ENCODE measurements at regions not wholly inside any gene's neighbourhood (a gene's known extent, or its start where the extent isn't known, plus 50 kb on each side); places are given as distances from the start of the nearest gene placed in this dataset.

DNA sequence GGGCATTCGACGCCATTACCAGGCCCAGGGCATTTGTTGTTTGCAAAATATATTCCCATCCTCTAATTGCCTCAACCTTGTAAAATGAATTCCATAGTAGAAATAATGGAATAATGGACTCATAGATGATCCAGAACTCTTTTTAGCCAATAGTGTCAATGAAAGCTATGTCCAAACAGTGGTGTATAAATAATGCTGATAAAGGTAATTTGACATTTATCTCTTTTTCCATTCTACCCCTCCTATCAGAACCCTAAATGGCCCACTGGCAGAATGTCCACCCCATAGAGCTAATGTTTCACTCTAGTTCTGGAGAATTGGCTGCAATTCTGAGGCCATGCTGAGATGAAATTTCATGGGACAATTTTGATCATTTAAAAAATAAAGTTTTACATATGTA lies 76.4 kb upstream of the DLX6 start:
- Histone ChIP-seq H3K27me3 (ENCODE audit: control insufficient read depth, insufficient read depth, low read length) (no peaks in the 10 kb centered on the region), H3K4me3 (ENCODE audit: low read length) (no peak overlapping the region), H3K4me1 (ENCODE audit: control insufficient read depth, low read depth, low read length) (no peaks in the 10 kb centered on the region), H3K36me3 (ENCODE audit: control insufficient read depth, low read depth, low read length) (no peaks in the 10 kb centered on the region), H3K9me3 (ENCODE audit: control insufficient read depth, low read depth, low read length) (no peaks in the 10 kb centered on the region), H3K27ac (ENCODE audit: low read length) (no peak overlapping the region), H3K9ac (ENCODE audit: low read length) (no peak overlapping the region)

DNA sequence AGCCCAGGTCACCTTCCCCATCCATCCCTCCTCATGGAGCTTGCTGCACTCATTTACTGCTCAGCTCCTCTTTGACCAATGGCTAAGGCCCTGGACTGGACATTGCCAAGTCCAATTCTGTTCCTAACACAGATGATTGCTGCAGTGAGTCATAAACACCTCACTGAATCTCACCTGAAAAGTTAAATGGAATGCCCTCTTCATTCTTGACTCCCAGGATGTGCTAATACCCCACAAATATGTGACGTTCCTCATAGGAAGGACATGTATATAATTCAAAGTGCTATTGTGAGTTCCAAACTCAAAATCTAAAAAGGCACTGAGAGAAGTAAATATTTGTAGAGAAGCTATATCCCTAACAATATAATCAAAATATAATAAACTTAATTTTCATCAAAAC lies 73.5 kb upstream of the DLX6 start:
- Histone ChIP-seq H3K9ac (ENCODE audit: low read length) (no peak overlapping the region), H3K27ac (ENCODE audit: low read length) (no peak overlapping the region), H3K9me3 (ENCODE audit: control insufficient read depth, low read depth, low read length) (no peaks in the 10 kb centered on the region), H3K27me3 (ENCODE audit: control insufficient read depth, insufficient read depth, low read length) (no peaks in the 10 kb centered on the region), H3K4me3 (ENCODE audit: low read length) (no peak overlapping the region), H3K4me1 (ENCODE audit: control insufficient read depth, low read depth, low read length) (no peaks in the 10 kb centered on the region), H3K36me3 (ENCODE audit: control insufficient read depth, low read depth, low read length) (no peaks in the 10 kb centered on the region)

DNA sequence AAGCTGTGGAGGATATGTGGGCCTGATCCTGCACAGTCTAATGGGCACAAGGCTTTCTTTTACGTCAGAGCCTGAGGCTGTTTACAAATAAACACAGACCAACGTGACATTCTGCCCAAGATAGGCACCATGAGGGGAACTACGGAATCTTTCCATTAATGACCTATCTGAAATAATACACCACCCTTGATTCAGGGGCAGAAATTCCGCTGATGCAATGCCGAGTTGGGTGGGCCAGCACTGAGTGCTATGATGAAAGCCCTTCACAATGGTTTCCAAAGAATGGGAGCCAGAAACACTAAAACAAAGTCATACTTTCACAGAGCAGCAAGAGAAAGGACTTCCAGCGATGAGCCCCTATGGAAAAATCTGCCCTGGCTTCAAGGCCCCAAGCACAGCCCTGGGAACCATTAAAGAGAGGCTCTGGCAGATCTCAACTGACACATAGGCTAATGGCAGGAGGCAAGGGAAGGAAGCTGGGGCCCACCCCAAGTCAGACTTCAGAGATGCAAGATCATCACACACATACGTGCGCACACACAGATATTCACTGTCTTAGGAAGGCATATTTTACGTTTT lies 72.2 kb upstream of the DLX6 start:
- no peaks in the 10 kb centered on the region for H3K4me1 ChIP-seq (ENCODE audit: control insufficient read depth, low read depth, low read length)
- H3K27me3 ChIP-seq (ENCODE audit: control insufficient read depth, insufficient read depth, low read length) = no peaks in the 10 kb centered on the region
- H3K9ac ChIP-seq (ENCODE audit: low read length) = no peak overlapping the region
- no peak overlapping the region for H3K27ac ChIP-seq (ENCODE audit: low read length)
- H3K36me3 ChIP-seq (ENCODE audit: control insufficient read depth, low read depth, low read length) = no peaks in the 10 kb centered on the region
- no peaks in the 10 kb centered on the region for H3K9me3 ChIP-seq (ENCODE audit: control insufficient read depth, low read depth, low read length)
- no peak overlapping the region for H3K4me3 ChIP-seq (ENCODE audit: low read length)

DNA sequence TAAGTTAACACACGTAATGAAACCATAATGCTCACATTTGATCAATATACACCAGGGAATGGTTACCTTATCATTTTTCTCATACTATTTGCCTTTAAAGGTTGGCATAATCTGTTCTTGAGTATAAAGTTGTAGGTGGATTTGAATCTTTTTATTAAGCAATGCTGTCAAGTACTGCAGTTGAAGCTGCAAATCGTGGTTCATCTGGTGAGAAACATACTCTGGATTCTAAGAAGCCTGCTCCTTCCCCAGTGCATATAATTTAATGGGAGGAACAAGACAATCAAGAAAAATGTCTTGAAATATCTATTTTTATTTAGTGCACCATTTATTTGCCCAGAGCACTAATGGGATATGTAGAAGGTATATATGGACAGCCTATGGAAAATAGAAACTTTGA lies 68.7 kb upstream of the DLX6 start:
- no peak overlapping the region for H3K9ac ChIP-seq (ENCODE audit: low read length)
- H3K9me3 ChIP-seq (ENCODE audit: control insufficient read depth, low read depth, low read length) = no peaks in the 10 kb centered on the region
- no peak overlapping the region for H3K4me3 ChIP-seq (ENCODE audit: low read length)
- H3K36me3 ChIP-seq (ENCODE audit: control insufficient read depth, low read depth, low read length) = no peaks in the 10 kb centered on the region
- no peak overlapping the region for H3K27ac ChIP-seq (ENCODE audit: low read length)
- H3K4me1 ChIP-seq (ENCODE audit: control insufficient read depth, low read depth, low read length) = no peaks in the 10 kb centered on the region
- no peaks in the 10 kb centered on the region for H3K27me3 ChIP-seq (ENCODE audit: control insufficient read depth, insufficient read depth, low read length)

DNA sequence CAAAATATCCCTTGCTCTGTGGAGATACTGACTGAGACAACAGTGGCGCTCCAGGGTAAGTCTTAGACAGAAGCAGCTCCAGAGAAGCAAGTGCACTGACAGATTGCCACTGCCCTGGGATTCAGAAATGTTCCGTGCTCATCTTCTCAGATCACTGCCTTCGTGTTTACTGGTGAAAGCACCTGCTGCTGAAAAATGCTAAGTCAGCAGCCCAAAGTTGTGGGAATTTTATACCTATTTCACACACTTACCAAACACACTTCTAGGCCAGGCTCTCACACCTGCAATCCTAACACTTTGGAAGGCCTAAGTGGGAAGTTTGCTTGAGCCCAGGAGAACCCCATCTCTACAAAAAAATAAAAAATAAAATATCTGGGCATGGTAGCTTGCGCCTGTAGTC lies 63.2 kb upstream of the DLX6 start:
- Histone ChIP-seq H3K4me1 (ENCODE audit: control insufficient read depth, low read depth, low read length) (no peaks in the 10 kb centered on the region), H3K9ac (ENCODE audit: low read length) (no peak overlapping the region), H3K27ac (ENCODE audit: low read length) (no peak overlapping the region), H3K36me3 (ENCODE audit: control insufficient read depth, low read depth, low read length) (no peaks in the 10 kb centered on the region), H3K4me3 (ENCODE audit: low read length) (no peak overlapping the region), H3K27me3 (ENCODE audit: control insufficient read depth, insufficient read depth, low read length) (no peaks in the 10 kb centered on the region), H3K9me3 (ENCODE audit: control insufficient read depth, low read depth, low read length) (no peaks in the 10 kb centered on the region)

DNA sequence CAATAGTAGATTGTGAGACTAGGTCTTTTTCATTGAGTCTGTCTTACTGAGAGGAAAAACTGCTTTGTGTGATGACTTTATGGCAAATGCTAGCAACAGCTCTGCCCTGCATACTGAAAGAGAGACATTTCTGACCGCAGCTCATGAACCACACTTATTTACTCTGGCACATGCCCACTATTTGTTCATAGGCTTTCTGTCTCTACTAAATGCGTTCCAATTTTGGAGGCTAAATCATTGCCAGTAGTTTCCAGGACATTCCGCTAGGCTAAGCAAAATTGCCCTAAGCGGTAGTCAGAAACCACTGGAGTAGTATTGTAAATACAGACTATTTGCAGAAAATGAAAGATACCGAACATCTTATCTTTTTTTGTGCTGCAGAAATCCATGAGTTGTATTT lies 55.6 kb upstream of the DLX6 start:
- Histone ChIP-seq H3K4me1 (ENCODE audit: control insufficient read depth, low read depth, low read length) (no peaks in the 10 kb centered on the region), H3K9me3 (ENCODE audit: control insufficient read depth, low read depth, low read length) (no peaks in the 10 kb centered on the region), H3K4me3 (ENCODE audit: low read length) (no peak overlapping the region), H3K36me3 (ENCODE audit: control insufficient read depth, low read depth, low read length) (no peaks in the 10 kb centered on the region), H3K9ac (ENCODE audit: low read length) (no peak overlapping the region), H3K27ac (ENCODE audit: low read length) (no peak overlapping the region), H3K27me3 (ENCODE audit: control insufficient read depth, insufficient read depth, low read length) (no peaks in the 10 kb centered on the region)

DNA sequence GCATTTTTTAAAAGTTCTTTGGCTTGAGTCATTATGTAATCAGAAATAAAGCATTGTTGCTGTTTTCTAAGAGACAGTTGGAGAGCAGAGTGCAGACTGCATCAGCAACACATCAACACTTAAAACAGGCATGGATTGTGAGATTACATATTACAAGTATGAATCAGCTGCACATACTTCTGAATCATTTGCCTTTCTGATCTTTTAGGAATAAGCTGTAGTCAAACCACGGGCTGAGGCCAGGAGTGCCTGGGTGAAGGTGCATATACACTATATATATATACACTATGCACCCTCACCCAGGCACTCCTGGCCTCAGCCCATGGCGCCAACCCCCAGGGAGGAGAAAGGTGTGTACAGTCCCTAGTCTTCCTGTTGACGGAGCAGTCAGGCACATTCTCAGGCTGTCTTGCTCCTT lies 52.4 kb upstream of the DLX6 start:
- no peaks in the 10 kb centered on the region for H3K9me3 ChIP-seq (ENCODE audit: control insufficient read depth, low read depth, low read length)
- H3K4me1 ChIP-seq (ENCODE audit: control insufficient read depth, low read depth, low read length) = no peaks in the 10 kb centered on the region
- H3K4me3 ChIP-seq (ENCODE audit: low read length) = no peak overlapping the region
- H3K27me3 ChIP-seq (ENCODE audit: control insufficient read depth, insufficient read depth, low read length) = no peaks in the 10 kb centered on the region
- no peaks in the 10 kb centered on the region for H3K36me3 ChIP-seq (ENCODE audit: control insufficient read depth, low read depth, low read length)
- H3K27ac ChIP-seq (ENCODE audit: low read length) = no peak overlapping the region
- no peak overlapping the region for H3K9ac ChIP-seq (ENCODE audit: low read length)

DNA sequence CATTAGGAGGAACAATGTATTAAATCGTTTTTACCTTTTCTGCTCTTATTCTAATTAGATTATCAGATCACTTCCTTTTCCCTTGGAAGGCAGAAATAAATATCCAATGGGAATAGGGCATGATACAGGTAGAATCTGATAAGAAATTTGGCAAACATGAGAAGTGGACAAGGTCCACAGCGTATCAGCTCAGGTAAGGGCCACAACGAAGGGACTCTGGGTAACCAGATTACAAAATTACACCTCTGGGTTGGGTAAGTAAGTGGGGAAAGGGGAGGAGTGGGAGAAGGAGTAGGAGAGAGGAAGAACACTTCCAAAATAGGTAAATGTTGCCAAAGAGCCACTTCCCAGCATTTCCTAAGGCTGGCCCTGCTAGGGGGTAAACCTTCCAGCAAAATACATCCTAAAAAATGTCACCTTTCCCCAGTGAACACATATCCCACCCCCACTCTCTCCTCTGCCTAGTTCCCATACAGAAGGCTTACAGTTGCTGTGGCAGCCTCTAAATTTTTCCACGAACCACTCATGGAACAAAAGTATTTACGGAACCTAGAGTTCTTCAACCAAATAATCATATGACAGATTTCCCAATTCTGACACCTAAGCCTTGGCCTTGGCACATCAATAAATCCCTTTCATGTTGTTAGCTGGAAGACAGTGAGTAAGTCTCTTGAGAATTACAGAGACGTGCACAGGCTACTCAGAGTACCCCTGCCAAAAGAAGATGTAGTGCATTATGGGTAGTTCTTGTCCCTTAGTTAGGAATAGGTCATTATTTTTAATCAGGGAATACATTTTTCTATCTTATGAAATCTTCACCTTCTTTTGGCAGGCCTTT lies 51.5 kb upstream of the DLX6 start:
- H3K4me3 ChIP-seq (ENCODE audit: low read length) = no peak overlapping the region

More for the DNA sequence above, 51.5 kb upstream of the DLX6 start:
- no peaks in the 10 kb centered on the region for H3K27me3 ChIP-seq (ENCODE audit: control insufficient read depth, insufficient read depth, low read length)
- no peaks in the 10 kb centered on the region for H3K4me1 ChIP-seq (ENCODE audit: control insufficient read depth, low read depth, low read length)
- no peaks in the 10 kb centered on the region for H3K9me3 ChIP-seq (ENCODE audit: control insufficient read depth, low read depth, low read length)
- no peaks in the 10 kb centered on the region for H3K36me3 ChIP-seq (ENCODE audit: control insufficient read depth, low read depth, low read length)
- no peak overlapping the region for H3K27ac ChIP-seq (ENCODE audit: low read length)
- H3K9ac ChIP-seq (ENCODE audit: low read length) = no peak overlapping the region

Measured in iPS-18a (cell line).